NCI-H2227 treated with DMSO at 0.1 percent for 48 hours (cell line): ENCODE measurements at regions not wholly inside any gene's neighbourhood (a gene's known extent, or its start where the extent isn't known, plus 50 kb on each side); places are given as distances from the start of the nearest gene placed in this dataset.
A peak's percentile ranks its signal among the peaks of the same experiment; 100 is the strongest.

Source experiments
- DNase-seq: peaks from one replicate; lab custom pipeline; 2025; lab: John Stamatoyannopoulos, UW

GRCh38 chr17:33514369-33514768 is 221.3 kb upstream of the ASIC2 start:
- DNase-seq: no peak

- DNase-seq: no peak
These were observed 222.9 kb upstream of the ASIC2 start for GRCh38 chr17:33515974-33516373.

GRCh38 chr17:33516645-33517044 is 223.6 kb upstream of the ASIC2 start:
- no peak for DNase-seq

GRCh38 chr17:33517746-33518145 is 224.7 kb upstream of the ASIC2 start:
- DNase-seq: no peak

- DNase-seq: no peak
These were observed 226.6 kb upstream of the ASIC2 start for GRCh38 chr17:33519692-33520091.

- peak; percentile 27 for DNase-seq
These were observed 227.6 kb upstream of the ASIC2 start for GRCh38 chr17:33520426-33521330.

- no peak for DNase-seq
These were observed 228.7 kb upstream of the ASIC2 start for GRCh38 chr17:33521784-33522183.

GRCh38 chr17:33522623-33523022 is 229.5 kb upstream of the ASIC2 start:
- no peak for DNase-seq

GRCh38 chr17:33523577-33523981 is 230.5 kb upstream of the ASIC2 start:
- no peak for DNase-seq

GRCh38 chr17:33525186-33525585 is 232.1 kb upstream of the ASIC2 start:
- no peak for DNase-seq

- DNase-seq: no peak
These were observed 233.6 kb upstream of the ASIC2 start for GRCh38 chr17:33526717-33527116.

- no peak for DNase-seq
These were observed 234.2 kb upstream of the ASIC2 start for GRCh38 chr17:33527290-33527689.

- DNase-seq: no peak
These were observed 235.8 kb upstream of the ASIC2 start for GRCh38 chr17:33528846-33529245.

- DNase-seq: no peak
These were observed 236.7 kb upstream of the ASIC2 start for GRCh38 chr17:33529816-33530215.

GRCh38 chr17:33531311-33531710 is 238.2 kb upstream of the ASIC2 start:
- DNase-seq: no peak

- DNase-seq: no peak
These were observed 241.0 kb upstream of the ASIC2 start for GRCh38 chr17:33534087-33534486.

- no peak for DNase-seq
These were observed 252.0 kb upstream of the ASIC2 start for GRCh38 chr17:33545124-33545523.

- no peak for DNase-seq
These were observed 257.2 kb upstream of the ASIC2 start for GRCh38 chr17:33550261-33550660.

GRCh38 chr17:33551075-33551474 is 258.0 kb upstream of the ASIC2 start:
- DNase-seq: no peak

- DNase-seq: peak; percentile 51
These were observed 258.8 kb upstream of the ASIC2 start for GRCh38 chr17:33551911-33552310.

GRCh38 chr17:33560165-33560564 is 267.1 kb upstream of the ASIC2 start:
- DNase-seq: no peak

GRCh38 chr17:33560871-33561270 is 267.8 kb upstream of the ASIC2 start:
- no peak for DNase-seq

- DNase-seq: no peak
These were observed 268.7 kb upstream of the ASIC2 start for GRCh38 chr17:33561569-33562334.
